NCI-H2081 treated with DMSO at 0.1 percent for 48 hours (cell line): ENCODE measurements at regions not wholly inside any gene's neighbourhood (a gene's known extent, or its start where the extent isn't known, plus 50 kb on each side); places are given as distances from the start of the nearest gene placed in this dataset.
A peak's percentile ranks its signal among the peaks of the same experiment; 100 is the strongest.
"Not testable (repeated sequence)": the region's sequence is repeated elsewhere in the genome, so short reads cannot be mapped to it uniquely, and the experiment has no call there.

Experiments used
- DNase-seq: peaks from one replicate; lab custom pipeline; 2025; lab: John Stamatoyannopoulos, UW

- DNase-seq, result no peak
Observed at GRCh38 chr12:89880690-89881350, 172.2 kb upstream of the ATP2B1 start.

DNA sequence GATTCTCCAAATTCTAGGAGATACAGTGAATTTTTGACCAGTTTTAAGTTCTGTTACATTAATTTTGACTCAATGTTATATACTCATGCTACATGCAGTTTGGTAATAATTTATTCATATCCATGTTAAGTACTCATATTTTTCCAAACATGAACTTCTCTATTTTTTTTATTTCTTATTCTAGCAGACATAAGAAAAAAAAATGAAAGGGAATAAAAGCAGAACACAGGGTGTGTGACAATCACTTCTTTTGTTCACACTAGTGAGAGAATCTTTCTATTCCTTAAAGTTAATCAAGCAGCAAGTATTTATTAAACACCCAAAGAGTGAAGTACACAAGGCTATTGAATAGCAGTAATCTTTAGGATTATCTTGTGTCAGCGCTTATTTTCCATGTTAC lies 171.1 kb upstream of the ATP2B1 start:
- DNase-seq, result no peak

- no peak for DNase-seq
Observed at GRCh38 chr12:89878950-89879349, 170.3 kb upstream of the ATP2B1 start.

- DNase-seq, result no peak
Observed at GRCh38 chr12:89878327-89878726, 169.7 kb upstream of the ATP2B1 start.

DNA sequence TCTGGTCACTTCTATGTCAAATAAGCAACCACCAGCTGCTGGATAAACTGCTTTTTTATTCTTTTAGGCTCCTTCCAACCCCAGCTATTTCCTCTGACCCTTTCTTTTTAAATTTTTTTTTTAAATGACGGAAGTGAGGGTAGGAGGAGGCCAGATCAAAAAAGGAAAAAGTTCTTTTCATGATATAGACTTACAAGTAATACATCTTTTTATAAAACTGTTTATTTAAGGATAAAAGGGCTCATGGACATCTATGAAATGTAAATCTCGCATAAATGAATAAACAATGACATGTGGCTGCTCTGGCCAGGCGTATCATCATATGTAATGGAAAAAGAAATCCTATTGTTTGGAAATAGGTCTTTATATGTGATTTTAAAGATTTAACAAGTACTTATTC lies 169.0 kb upstream of the ATP2B1 start:
- no peak for DNase-seq

DNA sequence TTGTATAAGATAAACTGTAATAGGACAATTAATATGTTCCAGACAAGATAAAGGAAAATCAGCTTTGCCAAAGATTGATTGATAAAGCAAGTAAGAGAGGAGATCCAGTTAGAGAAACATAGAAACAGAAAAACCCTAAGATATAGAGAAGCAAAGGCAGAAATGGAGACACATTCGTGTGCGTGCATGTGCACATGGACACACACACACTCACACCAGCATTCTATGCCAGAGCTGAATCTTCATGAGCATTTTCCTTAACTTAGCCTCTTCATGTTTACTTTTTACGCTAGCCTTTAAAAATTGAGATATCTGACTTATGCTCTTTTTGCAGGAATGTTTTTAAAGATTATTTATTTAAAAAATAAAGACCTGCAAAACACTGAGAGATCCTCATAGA lies 168.5 kb upstream of the ATP2B1 start:
- no peak for DNase-seq

DNA sequence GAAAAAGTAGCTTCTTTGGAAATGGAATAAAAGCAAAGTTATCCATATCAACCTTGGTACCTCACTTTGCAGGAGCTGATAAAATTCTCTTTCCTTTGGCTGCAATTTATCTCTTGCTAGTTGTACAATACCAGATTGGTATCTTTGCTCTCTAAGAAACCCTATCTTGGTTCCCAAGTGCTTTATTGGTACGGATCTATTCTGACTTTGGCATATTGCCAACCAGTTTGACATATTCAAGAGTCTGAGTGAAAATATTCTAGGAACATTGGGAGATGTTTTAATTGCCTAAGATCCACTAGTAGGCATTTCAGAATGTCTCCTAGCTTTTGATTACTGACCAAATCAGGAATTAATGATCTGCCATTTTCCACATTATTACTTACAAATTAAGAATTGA lies 167.2 kb upstream of the ATP2B1 start:
- DNase-seq, result no peak

- DNase-seq, result no peak
Observed at GRCh38 chr12:89875225-89875624, 166.6 kb upstream of the ATP2B1 start.

GRCh38 chr12:89874146-89874545 lies 165.5 kb upstream of the ATP2B1 start:
- DNase-seq, result no peak

DNA sequence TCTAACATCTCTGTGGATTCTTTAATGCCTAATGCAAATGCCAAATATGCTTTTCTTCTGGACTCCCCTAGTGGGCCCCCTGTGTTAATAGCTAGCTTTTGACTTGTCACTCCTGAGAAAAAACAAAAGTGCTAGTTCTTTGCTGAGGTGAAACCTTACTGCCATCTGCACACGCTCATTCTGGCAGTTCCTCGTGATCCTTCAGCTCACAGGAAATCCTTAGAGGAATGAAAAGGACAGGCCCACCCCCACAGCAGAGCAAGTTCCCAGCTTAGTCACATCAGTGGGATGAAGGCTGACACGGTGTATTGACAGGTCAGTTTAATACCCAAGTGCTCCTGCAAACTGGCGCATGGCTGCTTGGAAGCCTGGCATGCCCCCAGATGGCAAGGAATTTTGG lies 165.1 kb upstream of the ATP2B1 start:
- no peak for DNase-seq

- no peak for DNase-seq
Observed at GRCh38 chr12:89872922-89873630, 164.4 kb upstream of the ATP2B1 start.

DNA sequence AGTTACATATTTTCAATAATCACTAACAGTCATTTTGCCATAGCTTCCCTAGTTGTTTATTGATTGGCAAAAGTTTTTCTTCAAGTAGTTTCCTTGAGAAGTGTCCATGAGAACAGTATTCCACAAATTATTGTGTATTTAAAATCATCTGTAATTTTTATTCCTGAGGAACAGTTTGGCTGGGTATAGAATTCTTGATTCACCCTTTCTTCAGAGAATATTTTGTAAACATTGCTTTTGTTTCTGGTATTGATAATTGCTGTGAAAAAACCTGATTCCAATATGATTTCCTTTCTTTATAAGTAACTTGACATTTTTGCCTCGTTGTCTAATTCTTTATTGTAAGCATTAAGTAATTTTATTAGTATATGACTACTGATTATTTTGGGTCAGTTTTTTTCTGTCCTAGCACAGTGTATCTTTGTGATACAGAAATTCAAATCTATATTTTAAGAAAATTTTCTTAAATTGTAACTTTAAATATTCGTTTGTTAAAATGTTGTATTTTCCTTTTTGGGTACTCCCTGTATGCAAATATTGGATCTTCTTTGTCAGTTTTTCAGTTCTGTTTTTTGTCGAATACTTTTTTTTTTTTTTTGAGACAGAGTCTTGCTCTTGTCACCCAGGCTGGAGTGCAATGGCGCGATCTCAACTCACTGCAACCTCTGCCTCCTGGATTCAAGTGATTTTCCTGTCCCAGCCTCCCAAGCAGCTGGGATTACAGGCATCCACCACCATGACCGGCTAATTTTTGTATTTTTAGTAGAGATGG lies 162.0 kb upstream of the ATP2B1 start:
- DNase-seq, result no peak

GRCh38 chr12:89867611-89868010 lies 159.0 kb upstream of the ATP2B1 start:
- DNase-seq, result not testable (repeated sequence)

GRCh38 chr12:89864411-89864810 lies 155.8 kb upstream of the ATP2B1 start:
- DNase-seq, result no peak

DNA sequence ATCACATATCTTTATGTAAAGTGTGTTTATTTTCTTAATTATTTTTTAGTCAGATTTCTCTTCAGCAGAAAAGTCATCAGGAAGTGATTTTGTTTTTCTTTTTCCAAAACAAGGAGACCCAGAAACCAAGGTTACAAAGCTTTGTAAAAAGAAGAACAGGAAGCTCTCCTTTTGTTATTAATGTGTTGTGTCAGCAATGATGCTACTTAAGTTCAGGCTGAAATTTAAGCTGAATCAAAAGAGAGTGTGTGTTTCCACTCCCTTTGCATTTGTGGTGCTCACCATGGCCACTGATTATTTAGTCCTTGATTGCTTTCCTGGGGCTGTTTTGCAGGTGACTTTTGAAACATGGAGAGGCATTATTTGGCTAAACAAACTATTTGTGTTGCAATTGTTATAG lies 155.3 kb upstream of the ATP2B1 start:
- DNase-seq, result peak; percentile 16

DNA sequence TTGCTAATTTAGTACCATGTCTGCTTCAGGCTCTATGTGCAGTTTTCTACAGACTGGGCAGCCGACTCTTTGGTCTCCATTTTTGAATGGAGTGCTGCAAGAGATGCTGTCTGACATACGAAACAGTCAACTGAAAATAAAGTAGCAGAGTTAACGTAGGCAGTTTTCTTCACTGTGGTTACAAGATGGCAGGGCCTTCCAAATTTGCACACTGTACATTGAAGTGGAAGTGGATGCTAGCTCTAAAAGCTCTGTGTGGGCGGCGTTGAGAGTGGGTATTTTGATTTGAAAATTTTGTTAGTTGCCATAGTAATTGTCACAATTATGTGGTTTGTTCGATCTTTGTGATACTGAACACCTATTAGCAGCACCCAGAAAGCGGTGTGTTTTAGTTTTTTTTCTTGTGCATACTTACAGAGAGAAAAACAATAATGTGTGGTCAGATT lies 154.9 kb upstream of the ATP2B1 start:
- no peak for DNase-seq

- DNase-seq, result no peak
Observed at GRCh38 chr12:89862511-89863445, 154.1 kb upstream of the ATP2B1 start.

- DNase-seq, result no peak
Observed at GRCh38 chr12:89861086-89861485, 152.4 kb upstream of the ATP2B1 start.

- DNase-seq, result no peak
Observed at GRCh38 chr12:89859508-89860220, 151.0 kb upstream of the ATP2B1 start.

DNA sequence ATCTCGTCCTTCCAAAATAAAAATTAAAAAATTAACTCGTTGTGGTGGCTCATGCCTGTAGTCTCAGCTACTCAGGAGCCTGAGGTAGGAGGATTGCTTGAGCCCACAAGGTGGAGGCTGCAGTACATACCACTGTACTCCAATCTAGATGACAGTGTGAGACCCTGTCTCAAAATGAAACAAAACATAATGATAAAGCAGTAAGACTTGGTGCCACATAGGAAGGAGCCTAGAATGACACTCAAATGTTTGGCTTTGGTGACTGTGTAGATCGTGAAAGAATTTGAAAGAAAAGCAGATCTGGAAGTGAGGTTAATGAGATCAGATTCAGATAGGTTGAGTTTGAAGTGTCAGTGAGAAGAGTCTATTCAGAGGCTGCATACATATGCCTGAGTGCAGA lies 150.1 kb upstream of the ATP2B1 start:
- no peak for DNase-seq

- DNase-seq, result no peak
Observed at GRCh38 chr12:89857652-89858274, 149.1 kb upstream of the ATP2B1 start.
